ENCODE measurements at regions not wholly inside any gene's neighbourhood (a gene's known extent, or its start where the extent isn't known, plus 50 kb on each side); places are given as distances from the start of the nearest gene placed in this dataset.
"Not testable (repeated sequence)": the region's sequence is repeated elsewhere in the genome, so short reads cannot be mapped to it uniquely, and the experiment has no call there.

- intact Hi-C loops (cut with DNase I; ENCODE audit: low total_unique reads): no loop called here
Observed at GRCh38 chr18:30684825-30685481, 357.6 kb downstream of the DSC3 start.

GRCh38 chr18:30683836-30684235 is 358.7 kb downstream of the DSC3 start:
- intact Hi-C loops (cut with DNase I; ENCODE audit: low total_unique reads): no loop called here
- no peak for DNase-seq (ENCODE audit: low spot score in 2 of 2)
- WGBS, 2 donors: 88 to 96% methylated on average over 2 of the region's 2 CpGs
- no peak overlapping the region for H3K4me3 ChIP-seq (ENCODE audit: low read depth, poor library complexity, severe bottlenecking)
- no peak for TF ChIP-seq POLR2A (IDR thresholded peaks at IDR 0.05)
- no peak for TF ChIP-seq CTCF (IDR thresholded peaks at IDR 0.05)

More at GRCh38 chr18:30684825-30685481, 357.6 kb downstream of the DSC3 start:
- TF ChIP-seq POLR2A (IDR thresholded peaks at IDR 0.05) (no peak), CTCF (IDR thresholded peaks at IDR 0.05) (no peak)
- WGBS, 2 donors: 35 to 51% methylated on average over 3 of the region's 3 CpGs
- no peak for DNase-seq (ENCODE audit: low spot score in 2 of 2)
- H3K4me3 ChIP-seq (ENCODE audit: low read depth, poor library complexity, severe bottlenecking): no peak overlapping the region

- H3K4me3 ChIP-seq (ENCODE audit: low read depth, poor library complexity, severe bottlenecking): no peak overlapping the region
- WGBS, 2 donors: 39 to 48% methylated on average over 1 of the region's 1 CpG
- DNase-seq (ENCODE audit: low spot score in 2 of 2): no peak
- no peak for TF ChIP-seq CTCF (IDR thresholded peaks at IDR 0.05)
- no peak for TF ChIP-seq POLR2A (IDR thresholded peaks at IDR 0.05)
- intact Hi-C loops (cut with DNase I; ENCODE audit: low total_unique reads): no loop called here
Observed at GRCh38 chr18:30682672-30683071, 359.9 kb downstream of the DSC3 start.

GRCh38 chr18:30679285-30679930 is 363.1 kb downstream of the DSC3 start:
- intact Hi-C loops (cut with DNase I; ENCODE audit: low total_unique reads): no loop called here
- no peak overlapping the region for H3K4me3 ChIP-seq (ENCODE audit: low read depth, poor library complexity, severe bottlenecking)
- no peak for DNase-seq (ENCODE audit: low spot score in 2 of 2)
- TF ChIP-seq POLR2A (IDR thresholded peaks at IDR 0.05) (no peak), CTCF (IDR thresholded peaks at IDR 0.05) (no peak)
- whole genome bisulfite sequencing, 2 donors: 79 to 86% methylated on average over 5 of the region's 5 CpGs

- WGBS, 2 donors: 82 to 91% methylated on average over 5 of the region's 5 CpGs
- DNase-seq (ENCODE audit: low spot score in 2 of 2); H3K4me3 ChIP-seq (ENCODE audit: low read depth, poor library complexity, severe bottlenecking); intact Hi-C loops (cut with DNase I; ENCODE audit: low total_unique reads): not testable (repeated sequence)
Observed at GRCh38 chr18:30677813-30678212, 364.7 kb downstream of the DSC3 start.

GRCh38 chr18:30676053-30676480 is 366.5 kb downstream of the DSC3 start:
- DNase-seq (ENCODE audit: low spot score in 2 of 2): no peak
- intact Hi-C loops (cut with DNase I; ENCODE audit: low total_unique reads): no loop called here
- H3K4me3 ChIP-seq (ENCODE audit: low read depth, poor library complexity, severe bottlenecking): no peak overlapping the region
- TF ChIP-seq POLR2A (IDR thresholded peaks at IDR 0.05): no peak
- TF ChIP-seq CTCF (IDR thresholded peaks at IDR 0.05): no peak
- WGBS, 2 donors: 32 to 35% methylated on average over 4 of the region's 4 CpGs

Measured in lower leg skin (tissue), 4 donors.